ENCODE measurements at regions not wholly inside any gene's neighbourhood (a gene's known extent, or its start where the extent isn't known, plus 50 kb on each side); places are given as distances from the start of the nearest gene placed in this dataset.
A peak's percentile ranks its signal among the peaks of the same experiment; 100 is the strongest.

DNA sequence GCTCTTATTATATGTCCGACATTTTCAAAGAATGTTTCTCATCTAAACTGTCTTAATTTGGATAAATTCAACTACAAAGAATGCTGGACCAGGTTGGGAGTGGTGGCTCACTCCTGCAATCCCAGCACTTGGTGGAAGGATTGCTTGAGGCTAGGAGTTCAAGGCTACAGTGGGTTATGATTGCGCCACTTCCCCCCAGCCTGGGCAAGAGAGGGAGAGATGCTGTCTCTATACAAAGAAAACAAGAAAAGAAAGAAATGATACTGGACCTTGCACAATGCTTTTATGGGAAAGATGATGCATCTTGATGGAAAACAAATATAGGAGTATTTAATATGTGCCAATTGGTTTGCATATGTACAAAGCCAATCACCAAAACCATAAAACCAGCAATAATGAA, 296.7 kb downstream of the LPIN1 start:
- no peaks in the 10 kb centered on the region for H3K36me3 ChIP-seq (ENCODE audit: low read depth)
- TF ChIP-seq, protein P1, sequence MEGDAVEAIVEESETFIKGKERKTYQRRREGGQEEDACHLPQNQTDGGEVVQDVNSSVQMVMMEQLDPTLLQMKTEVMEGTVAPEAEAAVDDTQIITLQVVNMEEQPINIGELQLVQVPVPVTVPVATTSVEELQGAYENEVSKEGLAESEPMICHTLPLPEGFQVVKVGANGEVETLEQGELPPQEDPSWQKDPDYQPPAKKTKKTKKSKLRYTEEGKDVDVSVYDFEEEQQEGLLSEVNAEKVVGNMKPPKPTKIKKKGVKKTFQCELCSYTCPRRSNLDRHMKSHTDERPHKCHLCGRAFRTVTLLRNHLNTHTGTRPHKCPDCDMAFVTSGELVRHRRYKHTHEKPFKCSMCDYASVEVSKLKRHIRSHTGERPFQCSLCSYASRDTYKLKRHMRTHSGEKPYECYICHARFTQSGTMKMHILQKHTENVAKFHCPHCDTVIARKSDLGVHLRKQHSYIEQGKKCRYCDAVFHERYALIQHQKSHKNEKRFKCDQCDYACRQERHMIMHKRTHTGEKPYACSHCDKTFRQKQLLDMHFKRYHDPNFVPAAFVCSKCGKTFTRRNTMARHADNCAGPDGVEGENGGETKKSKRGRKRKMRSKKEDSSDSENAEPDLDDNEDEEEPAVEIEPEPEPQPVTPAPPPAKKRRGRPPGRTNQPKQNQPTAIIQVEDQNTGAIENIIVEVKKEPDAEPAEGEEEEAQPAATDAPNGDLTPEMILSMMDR (IDR thresholded peaks at IDR 0.05): no peak
- H3K9me3 ChIP-seq: no peaks in the 10 kb centered on the region
- no peak overlapping the region for H3K4me3 ChIP-seq
- DNase-seq: no peak
- intact Hi-C loops (cut with DNase I, micrococcal nuclease): no loop called here
- no peaks in the 10 kb centered on the region for H3K4me1 ChIP-seq (ENCODE audit: low read depth)
- ATAC-seq: no peak

DNA sequence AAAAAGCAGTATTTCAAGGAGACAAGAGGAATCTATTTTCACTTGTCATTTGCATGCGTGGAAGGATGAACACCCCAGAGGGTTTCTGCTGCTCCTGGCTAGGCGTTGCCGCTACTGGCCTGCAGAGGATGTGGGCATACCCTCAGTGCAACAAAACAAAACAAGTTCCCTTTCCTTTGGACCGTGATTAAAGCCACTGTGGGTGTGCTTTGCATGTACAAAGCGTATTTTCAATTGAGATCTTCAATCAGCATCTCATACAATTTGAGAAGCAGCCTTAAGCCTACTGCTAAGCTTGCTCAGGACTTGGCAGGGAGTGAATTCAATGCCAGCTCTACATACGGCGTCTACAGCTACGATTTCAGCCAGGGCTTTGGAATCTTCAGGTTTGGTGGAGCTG, 298.4 kb downstream of the LPIN1 start:
- ATAC-seq (peak; percentile 84), DNase-seq (peak in 1 of 3 donors; percentile 66)
- no peaks in the 10 kb centered on the region for H3K9me3 ChIP-seq
- intact Hi-C loops (cut with DNase I, micrococcal nuclease): no loop called here
- TF ChIP-seq, protein P1 (IDR thresholded peaks at IDR 0.05): no peak
- H3K4me3 ChIP-seq: no peak overlapping the region
- H3K36me3 ChIP-seq (ENCODE audit: low read depth): no peaks in the 10 kb centered on the region
- H3K4me1 ChIP-seq (ENCODE audit: low read depth): no peaks in the 10 kb centered on the region

DNA sequence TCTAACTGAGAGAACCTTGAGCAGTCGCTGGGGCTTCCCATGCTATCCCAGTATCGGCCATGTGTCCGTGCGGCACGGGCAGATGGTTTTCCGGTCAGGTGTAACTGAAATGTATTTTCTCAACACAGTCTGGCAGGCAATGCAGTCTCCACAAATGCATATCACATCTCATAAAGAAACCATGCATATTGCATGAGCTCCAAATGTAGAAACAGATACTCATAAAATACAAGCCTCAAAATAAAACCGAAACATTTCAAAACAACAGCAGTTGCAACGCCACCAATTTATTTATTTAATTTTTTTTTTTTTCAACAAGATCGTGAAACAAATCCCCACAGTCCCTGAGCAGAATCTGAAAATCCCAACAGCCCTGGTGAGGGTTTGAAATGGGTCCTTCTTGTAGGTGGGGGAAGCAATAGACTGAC, 299.4 kb downstream of the LPIN1 start:
- ATAC-seq: no peak
- Histone ChIP-seq H3K36me3 (ENCODE audit: low read depth) (no peaks in the 10 kb centered on the region), H3K4me1 (ENCODE audit: low read depth) (no peaks in the 10 kb centered on the region), H3K4me3 (no peak overlapping the region), H3K9me3 (no peaks in the 10 kb centered on the region)
- TF ChIP-seq, protein P1 (IDR thresholded peaks at IDR 0.05): no peak
- intact Hi-C loops (cut with DNase I, micrococcal nuclease): no loop called here
- no peak for DNase-seq

DNA sequence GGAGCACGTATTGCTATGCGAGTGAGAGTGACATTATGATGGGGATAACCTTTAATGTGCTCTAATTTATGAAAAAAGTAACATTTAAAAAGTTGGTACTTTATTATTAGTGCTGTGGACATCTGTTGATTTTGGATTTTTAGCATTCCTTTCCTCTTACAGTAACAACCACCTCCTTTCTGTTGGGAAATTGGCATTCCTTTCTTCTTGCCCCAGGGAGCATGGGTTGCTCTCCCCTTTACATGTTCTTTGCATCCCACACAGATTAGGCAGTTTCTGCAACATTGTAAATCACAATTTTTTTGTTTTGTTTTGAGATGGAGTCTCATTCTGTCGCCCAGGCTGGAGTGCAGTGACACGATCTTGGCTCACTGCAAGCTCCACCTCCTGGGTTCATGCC, 300.2 kb downstream of the LPIN1 start:
- no peak overlapping the region for H3K4me3 ChIP-seq
- intact Hi-C loops (cut with DNase I, micrococcal nuclease): no loop called here
- no peak for ATAC-seq
- H3K9me3 ChIP-seq: no peaks in the 10 kb centered on the region
- no peak for DNase-seq
- TF ChIP-seq, protein P1 (IDR thresholded peaks at IDR 0.05): no peak
- no peaks in the 10 kb centered on the region for H3K4me1 ChIP-seq (ENCODE audit: low read depth)
- no peaks in the 10 kb centered on the region for H3K36me3 ChIP-seq (ENCODE audit: low read depth)

DNA sequence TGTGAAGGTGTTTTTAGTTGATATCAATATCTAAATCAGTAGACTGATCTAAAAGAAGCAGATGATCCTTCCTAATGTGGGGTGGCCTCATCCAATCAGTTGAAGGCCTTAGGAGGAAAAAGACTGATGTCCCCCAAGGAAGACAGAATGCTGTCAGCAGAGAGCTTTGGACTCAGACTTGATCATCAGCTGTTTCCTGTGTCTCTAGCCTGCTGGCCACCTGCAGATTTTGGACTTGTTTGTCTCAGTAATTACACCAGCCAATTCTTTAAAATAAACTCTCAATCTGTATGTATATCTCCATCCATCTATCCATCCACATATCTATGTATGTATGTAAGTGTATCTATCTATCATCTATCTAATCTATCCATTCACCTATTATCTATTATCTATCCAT, 301.3 kb downstream of the LPIN1 start:
- no peaks in the 10 kb centered on the region for H3K9me3 ChIP-seq
- no peaks in the 10 kb centered on the region for H3K4me1 ChIP-seq (ENCODE audit: low read depth)
- intact Hi-C loops (cut with DNase I, micrococcal nuclease): no loop called here
- ATAC-seq: no peak
- no peaks in the 10 kb centered on the region for H3K36me3 ChIP-seq (ENCODE audit: low read depth)
- TF ChIP-seq, protein P1 (IDR thresholded peaks at IDR 0.05): no peak
- DNase-seq: no peak
- no peak overlapping the region for H3K4me3 ChIP-seq

DNA sequence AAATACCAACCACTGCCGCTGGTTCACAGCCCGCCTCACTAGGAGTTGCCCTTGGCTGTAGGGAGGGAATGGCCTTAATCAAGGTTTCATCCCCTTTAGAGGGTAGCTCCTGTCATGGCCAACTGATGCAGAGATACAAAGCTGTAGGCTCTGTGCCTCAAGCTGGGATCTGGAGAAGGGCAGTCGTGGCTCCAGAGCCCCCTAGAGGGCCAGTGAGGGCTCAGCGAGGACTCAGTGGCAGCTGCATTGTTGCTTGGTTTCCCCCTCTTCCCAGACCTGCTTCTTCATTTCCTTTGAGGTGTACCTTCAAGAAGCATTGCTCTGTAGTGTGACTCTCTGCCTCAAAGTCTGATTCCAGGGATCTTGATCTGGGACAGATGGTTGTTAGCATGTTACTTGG, 302.1 kb downstream of the LPIN1 start:
- intact Hi-C loops (cut with DNase I, micrococcal nuclease): no loop called here
- ATAC-seq (no peak), DNase-seq (no peak)

More for the DNA sequence above, 302.1 kb downstream of the LPIN1 start:
- Histone ChIP-seq H3K9me3 (no peaks in the 10 kb centered on the region), H3K4me1 (ENCODE audit: low read depth) (no peaks in the 10 kb centered on the region), H3K36me3 (ENCODE audit: low read depth) (no peaks in the 10 kb centered on the region), H3K4me3 (no peak overlapping the region)
- TF ChIP-seq, protein P1 (IDR thresholded peaks at IDR 0.05): no peak

Data from mucosa of descending colon (tissue), 3 donors.